CD14-positive monocyte (primary cell): ENCODE measurements at regions not wholly inside any gene's neighbourhood (a gene's known extent, or its start where the extent isn't known, plus 50 kb on each side); places are given as distances from the start of the nearest gene placed in this dataset.

Experiments used
- DNase-seq, 3 donors: peaks; one replicate each; pipeline ENCODE4 v3.0.0-alpha.2; 2011 to 2022
- H2AFZ ChIP-seq: 2 replicates; pipeline ENCODE4 v1.6.0; 2012; ENCODE audit warnings: mild to moderate bottlenecking, low read depth, low read length, inconsistent platforms; ENCODE audit not compliant: insufficient read depth, poor library complexity, severe bottlenecking
- H3K27ac ChIP-seq, 2 donors: 1 replicate in 1 of 2; 2 replicates in 1 of 2; pipeline ENCODE4 v1.5.1; 2012 to 2013; ENCODE audit warnings: low read length in 2 of 2, control low read depth in 1 of 2, inconsistent platforms in 1 of 2, low read depth in 1 of 2, mild to moderate bottlenecking in 1 of 2
- H3K27me3 ChIP-seq, 2 donors: one replicate each; pipeline versions ENCODE4 v1.6.0 to v1.6.1; 2011 to 2013; ENCODE audit warnings: low read length in 2 of 2; ENCODE audit not compliant: control insufficient read depth in 2 of 2, insufficient read depth in 2 of 2
- H3K36me3 ChIP-seq, 2 donors: replicated peaks in 1 of 2; 1 replicate in 1 of 2; 2 replicates in 1 of 2; pipeline versions ENCODE4 v1.5.1 to v1.6.1; 2012 to 2013; ENCODE audit warnings: low read length in 2 of 2, control low read depth in 1 of 2, inconsistent platforms in 1 of 2, mild to moderate bottlenecking in 1 of 2; ENCODE audit not compliant: insufficient read depth in 2 of 2, control insufficient read depth in 1 of 2
- H3K4me1 ChIP-seq, 2 donors: 1 replicate in 1 of 2; 2 replicates in 1 of 2; pipeline versions ENCODE4 v1.5.1 to v1.6.1; 2012 to 2013; ENCODE audit warnings: low read length in 2 of 2, control low read depth in 1 of 2, inconsistent platforms in 1 of 2, mild to moderate bottlenecking in 1 of 2, moderate library complexity in 1 of 2; ENCODE audit not compliant: insufficient read depth in 2 of 2, control insufficient read depth in 1 of 2
- H3K4me2 ChIP-seq: replicated peaks from 2 replicates; pipeline ENCODE3; 2012; ENCODE audit warnings: low read length, moderate library complexity, mild to moderate bottlenecking; ENCODE audit not compliant: poor library complexity, severe bottlenecking; ENCODE audit errors: extremely low read depth
- H3K4me3 ChIP-seq, 3 experiments: fragments of 200-600 bp in 1 of 3; sonication (generic) in 1 of 3; replicated peaks in 1 of 3; 1 replicate in 2 of 3; 2 replicates in 1 of 3; pipeline ENCODE4 v1.5.1; 2011 to 2013; ENCODE audit warnings: low read length in 3 of 3, mild to moderate bottlenecking in 3 of 3, control low read depth in 2 of 3, low read depth in 2 of 3, inconsistent platforms in 1 of 3, moderate library complexity in 1 of 3
- H3K79me2 ChIP-seq: 2 replicates; pipeline ENCODE4 v1.6.0; 2012; ENCODE audit warnings: mild to moderate bottlenecking, control low read depth, inconsistent platforms, low read length, moderate library complexity; ENCODE audit not compliant: insufficient read depth
- H3K9ac ChIP-seq: 2 replicates; pipeline ENCODE4 v1.6.0; 2017; ENCODE audit warnings: low read length, mild to moderate bottlenecking; ENCODE audit not compliant: insufficient read depth, poor library complexity, severe bottlenecking
- H3K9me3 ChIP-seq, 2 donors: replicated peaks in 1 of 2; 1 replicate in 1 of 2; 2 replicates in 1 of 2; pipeline versions ENCODE4 v1.5.1 to v1.6.1; 2012 to 2013; ENCODE audit warnings: low read length in 2 of 2, control low read depth in 1 of 2; ENCODE audit not compliant: control insufficient read depth in 1 of 2, insufficient read depth in 1 of 2
- H4K20me1 ChIP-seq: 2 replicates; pipeline ENCODE4 v1.6.0; 2012; ENCODE audit warnings: mild to moderate bottlenecking, low read length, control low read depth, moderate library complexity; ENCODE audit not compliant: insufficient read depth
- H3K27ac Mint-ChIP-seq, 7 donors: one replicate each; pipeline ENCODE4 v1.8.0; 2020; ENCODE audit warnings: mild to moderate bottlenecking in 7 of 7, mixed read lengths in 7 of 7, moderate library complexity in 6 of 7, inconsistent platforms in 2 of 7
- H3K27me3 Mint-ChIP-seq, 3 donors: one replicate each; pipeline ENCODE4 v1.8.0; 2021 to 2022; ENCODE audit warnings: low read depth in 3 of 3, mild to moderate bottlenecking in 3 of 3, mixed read lengths in 3 of 3, moderate library complexity in 3 of 3, inconsistent platforms in 1 of 3
- H3K36me3 Mint-ChIP-seq, 2 donors: one replicate each; pipeline ENCODE4 v1.8.0; 2020; ENCODE audit warnings: mixed read lengths in 2 of 2, inconsistent platforms in 1 of 2, mild to moderate bottlenecking in 1 of 2
- H3K4me1 Mint-ChIP-seq: one replicate; pipeline ENCODE4 v1.8.0; 2020; ENCODE audit warnings: mild to moderate bottlenecking, mixed read lengths
- H3K4me3 Mint-ChIP-seq, 2 donors: one replicate each; pipeline ENCODE4 v1.8.0; 2020; ENCODE audit warnings: mild to moderate bottlenecking in 2 of 2, mixed read lengths in 2 of 2, moderate library complexity in 1 of 2
- H3K9me3 Mint-ChIP-seq, 7 donors: one replicate each; pipeline ENCODE4 v1.8.0; 2020 to 2022; ENCODE audit warnings: mixed read lengths in 7 of 7, mild to moderate bottlenecking in 6 of 7, moderate library complexity in 6 of 7, inconsistent platforms in 2 of 7
- CTCF ChIP-seq: fragments of 200-600 bp; IDR thresholded peaks from one replicate; pipeline ENCODE4 v1.8.0; 2022; ENCODE audit warnings: antibody characterized with exemption, mild to moderate bottlenecking
- WGBS: methylation state at CpG from one replicate; pipeline ENCODE4 v1.1.5; 2013; ENCODE audit warnings: missing lambda C conversion rate; ENCODE audit not compliant: insufficient coverage; 5-methylcytosine and 5-hydroxymethylcytosine counted together
- intact Hi-C, 2 donors: fragments of 100-400 bp; cut with micrococcal nuclease; formaldehyde crosslinking; loops; one replicate each; pipeline versions ENCODE4 v1.15.0 to v1.15.1; 2023

- no peak overlapping the region for H3K4me3 Mint-ChIP-seq
- H3K79me2 ChIP-seq: no peaks in the 10 kb centered on the region
- H4K20me1 ChIP-seq: no peaks in the 10 kb centered on the region
- no peak for TF ChIP-seq CTCF
- no peaks in the 10 kb centered on the region for H3K36me3 ChIP-seq
- no peak overlapping the region for H2AFZ ChIP-seq
- H3K27ac ChIP-seq: no peak overlapping the region
- H3K27me3 Mint-ChIP-seq: peaks cover 30 to 32% (median 31%) of the 10 kb centered on the region in 3 donors
- peaks cover 0 to 2% (median 0%) of the 10 kb centered on the region in 7 donors for H3K9me3 Mint-ChIP-seq
- H3K27ac Mint-ChIP-seq: no peak overlapping the region
- intact Hi-C loops: loop anchor here (5.0 kb wide), 2 partner anchors 84 to 264 kb away; no protein-coding TSS in a partner anchor
- no peak overlapping the region for H3K9ac ChIP-seq
- H3K4me2 ChIP-seq: no peak overlapping the region
- no peak for DNase-seq
- H3K27me3 ChIP-seq: no peaks in the 10 kb centered on the region
- H3K4me1 ChIP-seq: peaks cover 0 to 4% of the 10 kb centered on the region in 2 donors
- H3K9me3 ChIP-seq: no peaks in the 10 kb centered on the region
- peaks cover 5% of the 10 kb centered on the region for H3K4me1 Mint-ChIP-seq
- H3K4me3 ChIP-seq: no peak overlapping the region
- H3K36me3 Mint-ChIP-seq: no peaks in the 10 kb centered on the region
- WGBS: 93% methylated on average over 3 of the region's 7 CpGs
Observed at GRCh38 chr7:3151784-3152183, 108.1 kb upstream of the CARD11 start.

GRCh38 chr7:3152714-3153113 lies 109.0 kb upstream of the CARD11 start:
- Mint-ChIP-seq H3K4me3 (no peak overlapping the region), H3K27me3 (peaks cover 24 to 28% (median 25%) of the 10 kb centered on the region in 3 donors), H3K27ac (no peak overlapping the region), H3K9me3 (peaks cover 0 to 2% (median 0%) of the 10 kb centered on the region in 7 donors), H3K36me3 (no peaks in the 10 kb centered on the region), H3K4me1 (no peaks in the 10 kb centered on the region)
- H4K20me1 ChIP-seq: no peaks in the 10 kb centered on the region
- intact Hi-C loops: loop anchor here (5.0 kb wide), 2 partner anchors 85 to 265 kb away; no protein-coding TSS in a partner anchor
- H3K4me2 ChIP-seq: no peak overlapping the region
- H3K9me3 ChIP-seq: no peaks in the 10 kb centered on the region
- H3K27me3 ChIP-seq: peaks cover 0 to 3% of the 10 kb centered on the region in 2 donors
- H3K9ac ChIP-seq: no peak overlapping the region
- H2AFZ ChIP-seq: no peak overlapping the region
- H3K27ac ChIP-seq: no peak overlapping the region
- no peaks in the 10 kb centered on the region for H3K36me3 ChIP-seq
- 95% methylated on average over 6 of the region's 7 CpGs for WGBS
- no peaks in the 10 kb centered on the region for H3K4me1 ChIP-seq
- DNase-seq: no peak
- H3K79me2 ChIP-seq: no peaks in the 10 kb centered on the region
- no peak overlapping the region for H3K4me3 ChIP-seq
- no peak for TF ChIP-seq CTCF
